Panc1 (cell line): ENCODE measurements at regions not wholly inside any gene's neighbourhood (a gene's known extent, or its start where the extent isn't known, plus 50 kb on each side); places are given as distances from the start of the nearest gene placed in this dataset.

ENCODE experiments used
- ATAC-seq: fragments of 200-7000 bp; cut with Tn5 transposase; 2 replicates; pipeline ENCODE4 v1.9.1; 2020; ENCODE audit warnings: mild to moderate bottlenecking, moderate library complexity
- BruUV-seq: library from RNA; stranded (reverse); fragments of 400-500 nt; replicated peaks from 2 replicates; lab custom pipeline; 2021; lab: Mats Ljungman, UMichigan
- CTCF ChIA-PET: fragments of 300-600 bp; sonication (Branson Sonifier 250); formaldehyde crosslinking; loops from one replicate; lab custom pipeline; 2022; ENCODE audit warnings: antibody characterized with exemption; lab: Charles Lee
- POLR2A ChIA-PET: fragments of 300-600 bp; sonication (Branson Sonifier 250); formaldehyde crosslinking; loops from one replicate; lab custom pipeline; 2022; ENCODE audit warnings: antibody characterized with exemption; lab: Charles Lee
- DNase-seq: peaks from one replicate; pipeline ENCODE4 v3.0.0-alpha.2; 2010; ENCODE audit warnings: low read depth, low spot score
- H3K27ac ChIP-seq: 2 replicates; pipeline ENCODE4 v1.5.1; 2011; ENCODE audit warnings: mild to moderate bottlenecking, low read length, inconsistent platforms
- H3K27me3 ChIP-seq: fragments of 200-500 bp; sonication (Bioruptor generic); 2 replicates; pipeline ENCODE4 v1.6.0; 2014; ENCODE audit warnings: low read length, inconsistent platforms; ENCODE audit not compliant: control insufficient read depth, insufficient read depth
- H3K36me3 ChIP-seq: fragments of 200-500 bp; sonication (Bioruptor generic); 2 replicates; pipeline ENCODE4 v1.5.1; 2014; ENCODE audit warnings: inconsistent platforms, mild to moderate bottlenecking, low read length, moderate library complexity; ENCODE audit not compliant: control insufficient read depth, insufficient read depth
- H3K4me1 ChIP-seq: 2 replicates; pipeline ENCODE4 v1.5.1; 2011; ENCODE audit warnings: inconsistent platforms, mild to moderate bottlenecking, low read length, moderate library complexity; ENCODE audit not compliant: control insufficient read depth, insufficient read depth
- H3K4me3 ChIP-seq, 2 experiments: 2 replicates each; pipeline ENCODE4 v1.5.1; 2011 to 2012; ENCODE audit warnings: low read depth in 2 of 2, low read length in 2 of 2, mild to moderate bottlenecking in 2 of 2, inconsistent platforms in 1 of 2, moderate library complexity in 1 of 2
- H3K9me3 ChIP-seq: fragments of 200-500 bp; sonication (Bioruptor generic); 2 replicates; pipeline ENCODE4 v1.5.1; 2014; ENCODE audit warnings: low read depth, mild to moderate bottlenecking, inconsistent platforms, low read length, moderate library complexity; ENCODE audit not compliant: control insufficient read depth, insufficient read depth
- POLR2AphosphoS5 ChIP-seq: IDR thresholded peaks from 2 replicates; pipeline ENCODE4 v1.6.1; 2012; ENCODE audit warnings: mild to moderate bottlenecking, low read depth, low read length, moderate library complexity
- SIN3A ChIP-seq: IDR thresholded peaks from 2 replicates; pipeline ENCODE4 v1.6.1; 2012; ENCODE audit warnings: low read depth, mild to moderate bottlenecking, low read length, moderate library complexity, borderline replicate concordance; ENCODE audit not compliant: insufficient read depth
- TCF7L2 ChIP-seq: IDR thresholded peaks from 2 replicates; pipeline ENCODE4 v1.6.1; 2011; ENCODE audit warnings: mild to moderate bottlenecking, low read depth, low read length, inconsistent platforms
- in situ Hi-C: cut with HindIII; loops from 2 replicates; pipeline ENCODE4 v1.10.0; 2016; ENCODE audit warnings: low sequenced_read_pairs, low pct_unique_long_range_greater_than_20kb
- intact Hi-C: fragments of 100-400 bp; cut with micrococcal nuclease; formaldehyde crosslinking; loops from one replicate; pipeline ENCODE4 v1.10.0; 2022; ENCODE audit not compliant: unreplicated experiment
- TF ChIP-seq, protein P1 (sequence below): fragments of 450-650 bp; IDR thresholded peaks from 2 replicates; pipeline ENCODE4 v1.5.1; 2017; ENCODE audit warnings: mild to moderate bottlenecking
- TF ChIP-seq, protein P2 (sequence below), 2 experiments: IDR thresholded peaks; 2 replicates each; pipeline ENCODE4 v1.6.1; 2011 to 2012; ENCODE audit warnings: low read depth in 2 of 2, control low read depth in 1 of 2, low read length in 1 of 2, mild to moderate bottlenecking in 1 of 2, moderate library complexity in 1 of 2; ENCODE audit not compliant: insufficient read depth in 1 of 2

DNA sequence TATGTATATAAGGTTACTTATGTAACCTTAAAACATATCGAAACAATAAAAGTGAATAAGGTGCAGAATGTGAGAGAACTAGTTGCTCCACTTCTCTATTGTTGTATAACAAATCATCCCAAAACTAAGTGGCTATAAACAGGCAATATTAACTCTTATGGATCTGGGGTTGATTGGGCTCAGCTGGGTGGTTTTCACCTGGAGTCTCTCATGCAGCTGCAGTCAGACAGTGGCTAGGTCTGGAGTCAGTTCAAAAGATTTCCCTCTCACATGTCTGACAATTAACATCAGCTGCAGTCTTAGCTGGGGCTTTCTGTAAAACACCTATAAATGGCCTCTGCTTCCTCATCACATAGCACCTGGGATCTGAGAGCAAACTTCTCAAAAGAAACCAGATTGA, 288.4 kb upstream of the SASH1 start:
- CTCF ChIA-PET, result no interaction called here
- in situ Hi-C loops, result no loop called here
- TF ChIP-seq SIN3A, result no peak
- TF ChIP-seq, protein P1, sequence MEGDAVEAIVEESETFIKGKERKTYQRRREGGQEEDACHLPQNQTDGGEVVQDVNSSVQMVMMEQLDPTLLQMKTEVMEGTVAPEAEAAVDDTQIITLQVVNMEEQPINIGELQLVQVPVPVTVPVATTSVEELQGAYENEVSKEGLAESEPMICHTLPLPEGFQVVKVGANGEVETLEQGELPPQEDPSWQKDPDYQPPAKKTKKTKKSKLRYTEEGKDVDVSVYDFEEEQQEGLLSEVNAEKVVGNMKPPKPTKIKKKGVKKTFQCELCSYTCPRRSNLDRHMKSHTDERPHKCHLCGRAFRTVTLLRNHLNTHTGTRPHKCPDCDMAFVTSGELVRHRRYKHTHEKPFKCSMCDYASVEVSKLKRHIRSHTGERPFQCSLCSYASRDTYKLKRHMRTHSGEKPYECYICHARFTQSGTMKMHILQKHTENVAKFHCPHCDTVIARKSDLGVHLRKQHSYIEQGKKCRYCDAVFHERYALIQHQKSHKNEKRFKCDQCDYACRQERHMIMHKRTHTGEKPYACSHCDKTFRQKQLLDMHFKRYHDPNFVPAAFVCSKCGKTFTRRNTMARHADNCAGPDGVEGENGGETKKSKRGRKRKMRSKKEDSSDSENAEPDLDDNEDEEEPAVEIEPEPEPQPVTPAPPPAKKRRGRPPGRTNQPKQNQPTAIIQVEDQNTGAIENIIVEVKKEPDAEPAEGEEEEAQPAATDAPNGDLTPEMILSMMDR, result no peak
- no peak for TF ChIP-seq TCF7L2
- no peak for TF ChIP-seq POLR2AphosphoS5
- TF ChIP-seq, protein P2, sequence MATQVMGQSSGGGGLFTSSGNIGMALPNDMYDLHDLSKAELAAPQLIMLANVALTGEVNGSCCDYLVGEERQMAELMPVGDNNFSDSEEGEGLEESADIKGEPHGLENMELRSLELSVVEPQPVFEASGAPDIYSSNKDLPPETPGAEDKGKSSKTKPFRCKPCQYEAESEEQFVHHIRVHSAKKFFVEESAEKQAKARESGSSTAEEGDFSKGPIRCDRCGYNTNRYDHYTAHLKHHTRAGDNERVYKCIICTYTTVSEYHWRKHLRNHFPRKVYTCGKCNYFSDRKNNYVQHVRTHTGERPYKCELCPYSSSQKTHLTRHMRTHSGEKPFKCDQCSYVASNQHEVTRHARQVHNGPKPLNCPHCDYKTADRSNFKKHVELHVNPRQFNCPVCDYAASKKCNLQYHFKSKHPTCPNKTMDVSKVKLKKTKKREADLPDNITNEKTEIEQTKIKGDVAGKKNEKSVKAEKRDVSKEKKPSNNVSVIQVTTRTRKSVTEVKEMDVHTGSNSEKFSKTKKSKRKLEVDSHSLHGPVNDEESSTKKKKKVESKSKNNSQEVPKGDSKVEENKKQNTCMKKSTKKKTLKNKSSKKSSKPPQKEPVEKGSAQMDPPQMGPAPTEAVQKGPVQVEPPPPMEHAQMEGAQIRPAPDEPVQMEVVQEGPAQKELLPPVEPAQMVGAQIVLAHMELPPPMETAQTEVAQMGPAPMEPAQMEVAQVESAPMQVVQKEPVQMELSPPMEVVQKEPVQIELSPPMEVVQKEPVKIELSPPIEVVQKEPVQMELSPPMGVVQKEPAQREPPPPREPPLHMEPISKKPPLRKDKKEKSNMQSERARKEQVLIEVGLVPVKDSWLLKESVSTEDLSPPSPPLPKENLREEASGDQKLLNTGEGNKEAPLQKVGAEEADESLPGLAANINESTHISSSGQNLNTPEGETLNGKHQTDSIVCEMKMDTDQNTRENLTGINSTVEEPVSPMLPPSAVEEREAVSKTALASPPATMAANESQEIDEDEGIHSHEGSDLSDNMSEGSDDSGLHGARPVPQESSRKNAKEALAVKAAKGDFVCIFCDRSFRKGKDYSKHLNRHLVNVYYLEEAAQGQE (IDR thresholded peaks at IDR 0.05; ENCODE audit: insufficient read depth in 1 of 2, low read depth in 2 of 2, low read length in 1 of 2), result no peak
- intact Hi-C loops, result no loop called here
- POLR2A ChIA-PET, result no interaction called here
- Histone ChIP-seq H3K4me3 (no peak overlapping the region), H3K9me3 (no peaks in the 10 kb centered on the region; the same call in 1 of the 2 replicates), H3K36me3 (no peaks in the 10 kb centered on the region), H3K27me3 (no peaks in the 10 kb centered on the region), H3K4me1 (no peaks in the 10 kb centered on the region), H3K27ac (no peak overlapping the region)
- no peak for DNase-seq
- no peak for ATAC-seq
- BruUV-seq, result no TSS peak

DNA sequence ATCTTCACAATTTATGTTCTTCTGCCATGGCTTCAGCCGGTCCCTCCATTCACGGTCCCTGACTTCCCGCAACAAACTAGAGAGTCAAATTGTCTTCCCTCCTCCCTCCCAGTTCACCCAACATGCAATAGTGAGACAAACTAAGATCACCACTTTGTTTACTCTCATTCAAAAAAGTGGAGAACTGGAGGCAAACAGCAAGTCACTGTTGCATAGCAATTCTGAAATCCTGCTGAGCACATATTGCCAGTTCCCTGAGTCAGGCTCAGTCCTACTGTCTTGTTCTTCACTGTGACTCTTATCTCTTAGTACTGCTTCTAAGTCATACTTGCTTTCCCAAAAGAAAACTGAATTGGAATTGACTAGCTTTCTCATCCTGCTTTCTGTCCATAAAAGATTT, 287.2 kb upstream of the SASH1 start:
- BruUV-seq, result no TSS peak
- ChIA-PET CTCF (no interaction called here), POLR2A (no interaction called here)
- intact Hi-C loops, result no loop called here
- TF ChIP-seq, protein P2 (IDR thresholded peaks at IDR 0.05; ENCODE audit: insufficient read depth in 1 of 2, low read depth in 2 of 2, low read length in 1 of 2), result no peak
- DNase-seq (no peak), ATAC-seq (no peak)
- H3K9me3 ChIP-seq, result no peaks in the 10 kb centered on the region; the same call in 1 of the 2 replicates
- H3K27ac ChIP-seq, result no peak overlapping the region
- no peaks in the 10 kb centered on the region for H3K4me1 ChIP-seq
- no peaks in the 10 kb centered on the region for H3K36me3 ChIP-seq
- H3K4me3 ChIP-seq, result no peak overlapping the region
- H3K27me3 ChIP-seq, result no peaks in the 10 kb centered on the region
- in situ Hi-C loops, result no loop called here
